ENCODE measurements at regions not wholly inside any gene's neighbourhood (a gene's known extent, or its start where the extent isn't known, plus 50 kb on each side); places are given as distances from the start of the nearest gene placed in this dataset.

DNA sequence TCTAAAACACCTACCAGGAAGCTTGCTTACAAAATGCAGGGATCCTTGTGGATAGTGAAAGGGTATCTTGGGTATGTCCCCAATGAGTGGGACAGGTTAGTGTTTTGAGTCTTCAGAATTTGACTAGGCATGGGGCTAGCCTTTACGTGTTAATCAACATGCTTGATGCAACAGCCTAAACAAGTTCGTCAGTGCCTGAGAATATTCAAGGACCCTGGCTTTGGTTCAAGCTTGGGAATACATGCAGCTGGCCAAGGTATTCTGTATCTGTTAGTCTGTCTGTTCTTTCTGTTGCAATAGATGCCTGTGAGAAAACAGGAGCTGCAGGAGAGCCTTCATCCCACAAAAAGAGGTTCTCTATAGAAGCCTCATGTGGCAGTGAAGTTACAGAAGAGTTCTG is 149.5 kb downstream of the CCNG2 start:
- no peak overlapping the region for H3K4me3 ChIP-seq (ENCODE audit: insufficient read length, low read depth)
- DNase-seq (ENCODE audit: low read depth, low spot score): no peak
- no peak overlapping the region for H3K9ac ChIP-seq (ENCODE audit: insufficient read length, low read depth)

DNA sequence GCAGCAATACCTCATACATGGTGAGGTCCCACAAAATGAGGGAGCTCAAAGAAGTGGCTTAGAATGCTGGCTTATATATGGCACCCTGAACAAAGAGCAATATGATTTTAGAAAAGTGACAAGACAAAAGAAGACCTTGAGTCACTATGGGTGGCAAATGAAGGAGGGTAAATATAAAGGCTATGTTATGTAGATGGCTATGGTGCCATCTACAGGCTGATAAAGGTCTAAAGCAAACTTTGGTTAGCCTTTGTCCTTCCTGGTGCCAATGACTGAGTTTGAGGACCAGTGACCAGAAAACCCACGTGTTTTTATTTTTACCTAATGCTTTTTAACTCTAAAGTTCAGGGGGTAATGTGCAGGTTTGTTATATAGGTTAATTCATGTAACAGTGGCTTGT is 151.8 kb downstream of the CCNG2 start:
- H3K27me3 ChIP-seq (ENCODE audit: insufficient read depth, insufficient read length): no peaks in the 10 kb centered on the region
- H3K9me3 ChIP-seq (ENCODE audit: insufficient read depth, low read length): no peaks in the 10 kb centered on the region
- no peak overlapping the region for H3K9ac ChIP-seq (ENCODE audit: insufficient read length, low read depth)
- H3K36me3 ChIP-seq (ENCODE audit: insufficient read depth, insufficient read length, low read length): no peaks in the 10 kb centered on the region
- DNase-seq (ENCODE audit: low read depth, low spot score): no peak
- no peak for TF ChIP-seq YY1 (IDR thresholded peaks at IDR 0.05; ENCODE audit: insufficient read depth, insufficient read length)
- TF ChIP-seq SUZ12 (IDR thresholded peaks at IDR 0.05; ENCODE audit: extremely low read depth, insufficient read depth, insufficient read length): no peak
- no peak for TF ChIP-seq ZNF274 (IDR thresholded peaks at IDR 0.05; ENCODE audit: low read depth, low read length)
- H3K4me3 ChIP-seq (ENCODE audit: insufficient read length, low read depth): no peak overlapping the region
- no peaks in the 10 kb centered on the region for H3K4me1 ChIP-seq (ENCODE audit: insufficient read depth, insufficient read length)

More for the DNA sequence above, 149.5 kb downstream of the CCNG2 start:
- H3K36me3 ChIP-seq (ENCODE audit: insufficient read depth, insufficient read length, low read length): no peaks in the 10 kb centered on the region
- H3K4me1 ChIP-seq (ENCODE audit: insufficient read depth, insufficient read length): no peaks in the 10 kb centered on the region
- no peak for TF ChIP-seq ZNF274 (IDR thresholded peaks at IDR 0.05; ENCODE audit: low read depth, low read length)
- TF ChIP-seq SUZ12 (IDR thresholded peaks at IDR 0.05; ENCODE audit: extremely low read depth, insufficient read depth, insufficient read length): no peak
- TF ChIP-seq YY1 (IDR thresholded peaks at IDR 0.05; ENCODE audit: insufficient read depth, insufficient read length): no peak
- H3K9me3 ChIP-seq (ENCODE audit: insufficient read depth, low read length): no peaks in the 10 kb centered on the region
- H3K27me3 ChIP-seq (ENCODE audit: insufficient read depth, insufficient read length): no peaks in the 10 kb centered on the region

DNA sequence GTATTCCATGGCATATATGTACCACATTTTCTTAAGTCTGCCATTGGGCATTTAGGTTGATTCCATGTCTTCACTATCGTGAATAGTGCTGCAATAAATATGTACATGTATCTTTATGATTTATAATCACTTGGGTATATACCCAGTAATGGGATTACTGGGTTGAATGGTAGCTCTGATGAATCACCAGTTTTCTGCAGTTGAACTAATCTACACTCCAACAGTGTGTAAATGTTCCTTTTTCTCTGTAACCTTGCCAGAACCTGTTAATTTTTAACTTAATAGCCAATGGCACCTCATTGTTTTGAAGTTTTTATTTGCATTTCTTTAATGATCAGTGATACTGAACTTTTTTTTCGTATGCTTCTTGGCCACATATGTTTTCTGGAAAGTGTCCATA is 152.5 kb downstream of the CCNG2 start:
- TF ChIP-seq YY1 (IDR thresholded peaks at IDR 0.05; ENCODE audit: insufficient read depth, insufficient read length): no peak
- H3K4me1 ChIP-seq (ENCODE audit: insufficient read depth, insufficient read length): no peaks in the 10 kb centered on the region
- no peaks in the 10 kb centered on the region for H3K36me3 ChIP-seq (ENCODE audit: insufficient read depth, insufficient read length, low read length)
- no peaks in the 10 kb centered on the region for H3K27me3 ChIP-seq (ENCODE audit: insufficient read depth, insufficient read length)
- H3K9ac ChIP-seq (ENCODE audit: insufficient read length, low read depth): no peak overlapping the region
- H3K9me3 ChIP-seq (ENCODE audit: insufficient read depth, low read length): no peaks in the 10 kb centered on the region
- H3K4me3 ChIP-seq (ENCODE audit: insufficient read length, low read depth): no peak overlapping the region
- DNase-seq (ENCODE audit: low read depth, low spot score): no peak

DNA sequence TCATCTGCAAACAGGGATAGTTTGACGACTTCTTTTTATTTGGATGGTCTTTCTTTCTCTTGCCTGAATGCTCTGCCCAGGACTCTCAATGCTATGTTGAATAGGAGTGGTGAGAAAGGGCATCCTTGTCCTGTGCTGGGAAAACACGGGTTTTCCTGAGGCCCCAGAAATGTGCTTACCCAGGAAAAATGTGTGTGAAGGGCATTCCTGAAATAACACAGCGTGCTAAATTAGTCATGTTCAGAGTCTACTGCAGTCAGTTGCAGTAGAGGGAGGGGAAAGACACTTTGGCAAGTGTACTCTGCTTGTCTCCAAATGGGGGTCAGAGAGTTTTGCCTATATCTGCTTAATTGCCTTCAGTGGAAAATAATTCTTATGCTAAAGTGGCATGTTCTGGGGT is 153.9 kb downstream of the CCNG2 start:
- DNase-seq (ENCODE audit: low read depth, low spot score): no peak
- TF ChIP-seq SUZ12 (IDR thresholded peaks at IDR 0.05; ENCODE audit: extremely low read depth, insufficient read depth, insufficient read length): no peak
- no peak for TF ChIP-seq YY1 (IDR thresholded peaks at IDR 0.05; ENCODE audit: insufficient read depth, insufficient read length)
- no peak for TF ChIP-seq ZNF274 (IDR thresholded peaks at IDR 0.05; ENCODE audit: low read depth, low read length)
- H3K4me1 ChIP-seq (ENCODE audit: insufficient read depth, insufficient read length): no peaks in the 10 kb centered on the region
- no peaks in the 10 kb centered on the region for H3K36me3 ChIP-seq (ENCODE audit: insufficient read depth, insufficient read length, low read length)
- H3K4me3 ChIP-seq (ENCODE audit: insufficient read length, low read depth): no peak overlapping the region
- H3K9me3 ChIP-seq (ENCODE audit: insufficient read depth, low read length): no peaks in the 10 kb centered on the region
- H3K27me3 ChIP-seq (ENCODE audit: insufficient read depth, insufficient read length): no peaks in the 10 kb centered on the region
- H3K9ac ChIP-seq (ENCODE audit: insufficient read length, low read depth): no peak overlapping the region

DNA sequence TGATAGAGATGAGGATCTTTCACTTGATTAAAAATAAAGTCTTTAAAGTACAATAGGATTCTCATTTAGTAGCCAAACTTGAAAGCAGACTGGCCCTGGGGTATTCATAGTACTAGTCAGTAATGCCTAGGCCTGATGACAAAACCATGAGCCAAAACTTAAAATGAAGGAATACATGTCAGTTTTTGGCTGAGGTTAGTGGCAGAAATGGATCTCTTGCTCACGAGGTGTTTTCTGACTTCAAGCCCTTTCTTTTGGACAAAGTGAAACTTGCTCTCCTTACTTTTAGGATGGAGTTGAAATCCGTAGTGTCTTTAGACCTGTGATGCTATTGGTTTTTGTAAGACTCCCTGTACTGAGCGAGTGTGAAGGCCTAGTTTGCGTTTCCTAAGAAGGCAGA is 157.7 kb downstream of the CCNG2 start:
- no peak for TF ChIP-seq YY1 (IDR thresholded peaks at IDR 0.05; ENCODE audit: insufficient read depth, insufficient read length)
- no peak for TF ChIP-seq ZNF274 (IDR thresholded peaks at IDR 0.05; ENCODE audit: low read depth, low read length)
- TF ChIP-seq SUZ12 (IDR thresholded peaks at IDR 0.05; ENCODE audit: extremely low read depth, insufficient read depth, insufficient read length): no peak
- H3K9ac ChIP-seq (ENCODE audit: insufficient read length, low read depth): no peak overlapping the region
- H3K36me3 ChIP-seq (ENCODE audit: insufficient read depth, insufficient read length, low read length): no peaks in the 10 kb centered on the region
- H3K27me3 ChIP-seq (ENCODE audit: insufficient read depth, insufficient read length): no peaks in the 10 kb centered on the region
- H3K4me1 ChIP-seq (ENCODE audit: insufficient read depth, insufficient read length): no peaks in the 10 kb centered on the region
- H3K4me3 ChIP-seq (ENCODE audit: insufficient read length, low read depth): no peak overlapping the region
- H3K9me3 ChIP-seq (ENCODE audit: insufficient read depth, low read length): no peaks in the 10 kb centered on the region; the same call in 1 of the 2 replicates
- no peak for DNase-seq (ENCODE audit: low read depth, low spot score)

DNA sequence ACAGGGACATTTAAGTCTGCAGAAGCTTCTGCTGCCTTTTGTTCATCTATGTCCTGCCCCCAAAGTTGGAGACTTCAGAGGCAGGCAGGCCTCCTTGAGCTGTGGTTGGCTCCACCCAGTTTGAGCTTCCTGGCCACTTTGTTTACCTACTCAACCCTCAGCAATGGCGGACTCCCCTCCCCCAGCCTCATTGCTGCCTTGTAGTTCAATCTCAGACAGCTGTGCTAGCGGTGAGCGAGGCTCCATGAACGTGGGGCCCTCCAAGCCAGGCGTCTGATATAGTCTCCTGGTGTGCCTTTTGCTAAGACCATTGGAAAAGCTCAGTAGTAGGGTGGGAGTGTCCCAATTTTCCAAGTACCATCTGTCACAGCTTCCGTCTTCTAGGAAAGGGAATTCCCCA is 170.1 kb downstream of the CCNG2 start:
- Histone ChIP-seq H3K36me3 (ENCODE audit: insufficient read depth, insufficient read length, low read length) (no peaks in the 10 kb centered on the region), H3K4me3 (ENCODE audit: insufficient read length, low read depth) (no peak overlapping the region)
- TF ChIP-seq YY1 (IDR thresholded peaks at IDR 0.05; ENCODE audit: insufficient read depth, insufficient read length): no peak
- TF ChIP-seq ZNF274 (IDR thresholded peaks at IDR 0.05; ENCODE audit: low read depth, low read length): no peak
- TF ChIP-seq SUZ12 (IDR thresholded peaks at IDR 0.05; ENCODE audit: extremely low read depth, insufficient read depth, insufficient read length): no peak

DNA sequence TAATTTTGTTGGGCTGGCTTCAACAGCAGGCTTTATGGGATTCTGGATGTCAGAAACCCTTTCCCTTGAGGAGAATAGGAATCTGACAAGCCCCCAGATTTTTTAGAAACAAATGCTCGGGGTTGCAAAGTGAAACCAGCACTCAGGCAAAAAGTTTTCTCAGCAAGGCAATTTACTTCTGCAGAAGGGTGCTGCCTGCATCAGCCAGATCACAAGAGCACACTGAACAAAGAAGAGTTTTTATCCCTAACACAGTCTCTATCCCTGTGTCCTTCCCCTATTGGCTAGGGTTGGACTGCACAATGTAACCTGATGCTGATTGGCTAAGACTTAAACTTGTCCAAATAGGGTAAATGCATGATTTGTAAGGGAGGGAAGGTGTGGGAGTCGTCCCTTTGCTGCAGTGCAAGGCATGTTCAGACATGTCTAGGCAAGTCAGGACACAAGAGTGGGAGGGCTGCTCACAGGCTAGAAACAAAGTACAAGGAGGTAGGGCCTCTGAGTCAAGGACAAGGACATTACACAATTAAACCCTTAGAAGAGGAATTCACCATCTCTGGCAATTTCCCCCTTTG is 175.8 kb downstream of the CCNG2 start:
- DNase-seq (ENCODE audit: low read depth, low spot score): no peak
- Histone ChIP-seq H3K9ac (ENCODE audit: insufficient read length, low read depth) (no peak overlapping the region), H3K4me3 (ENCODE audit: insufficient read length, low read depth) (no peak overlapping the region), H3K9me3 (ENCODE audit: insufficient read depth, low read length) (peaks cover 42% of the 10 kb centered on the region), H3K27me3 (ENCODE audit: insufficient read depth, insufficient read length) (no peaks in the 10 kb centered on the region), H3K4me1 (ENCODE audit: insufficient read depth, insufficient read length) (no peaks in the 10 kb centered on the region), H3K36me3 (ENCODE audit: insufficient read depth, insufficient read length, low read length) (no peaks in the 10 kb centered on the region)
- TF ChIP-seq YY1 (IDR thresholded peaks at IDR 0.05; ENCODE audit: insufficient read depth, insufficient read length) (no peak), ZNF274 (IDR thresholded peaks at IDR 0.05; ENCODE audit: low read depth, low read length) (no peak), SUZ12 (IDR thresholded peaks at IDR 0.05; ENCODE audit: extremely low read depth, insufficient read depth, insufficient read length) (no peak)

More for the DNA sequence above, 170.1 kb downstream of the CCNG2 start:
- no peaks in the 10 kb centered on the region for H3K4me1 ChIP-seq (ENCODE audit: insufficient read depth, insufficient read length)
- H3K9ac ChIP-seq (ENCODE audit: insufficient read length, low read depth): no peak overlapping the region
- no peaks in the 10 kb centered on the region for H3K27me3 ChIP-seq (ENCODE audit: insufficient read depth, insufficient read length)
- H3K9me3 ChIP-seq (ENCODE audit: insufficient read depth, low read length): peaks cover 22% of the 10 kb centered on the region
- DNase-seq (ENCODE audit: low read depth, low spot score): no peak
